IPS-18c (cell line): ENCODE measurements at regions not wholly inside any gene's neighbourhood (a gene's known extent, or its start where the extent isn't known, plus 50 kb on each side); places are given as distances from the start of the nearest gene placed in this dataset.

Source experiments
- H3K4me3 ChIP-seq: 2 replicates; pipeline ENCODE4 v1.7.0; 2013; ENCODE audit warnings: low read depth, mild to moderate bottlenecking, low read length, moderate library complexity; ENCODE audit not compliant: insufficient read depth
- H3K9me3 ChIP-seq: one replicate; pipeline ENCODE4 v1.6.1; 2013; ENCODE audit warnings: mild to moderate bottlenecking, low read length, moderate library complexity; ENCODE audit not compliant: control insufficient read depth, insufficient read depth

DNA sequence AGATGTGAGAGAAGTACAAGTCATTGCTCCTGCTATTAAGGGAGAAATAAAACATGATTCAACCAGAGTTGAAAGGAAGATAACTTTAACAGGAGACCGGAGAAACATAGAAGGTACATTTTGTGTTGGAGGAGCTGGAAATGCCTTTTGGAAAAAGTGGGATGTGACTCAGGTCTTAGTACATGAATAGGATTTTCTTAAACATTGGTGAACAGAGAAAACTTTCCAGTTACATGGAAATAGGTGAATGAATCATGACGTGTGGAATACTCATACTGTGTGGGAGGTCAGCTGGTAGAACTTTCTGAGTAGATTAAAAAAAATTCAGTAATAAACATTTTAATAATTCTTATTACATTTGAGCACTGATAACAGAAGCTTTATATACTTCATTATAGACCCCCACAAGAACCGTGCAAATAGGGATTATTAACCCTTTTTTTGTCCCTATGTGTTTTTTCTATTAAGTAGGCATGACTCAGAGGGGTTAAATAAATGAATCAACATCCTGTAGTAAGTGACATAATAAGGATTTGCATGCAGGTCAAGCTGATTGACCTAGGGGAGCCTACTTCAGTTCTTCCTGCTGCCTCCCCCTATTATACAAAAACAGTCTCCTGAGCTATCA lies 710.5 kb downstream of the NOVA1 start:
- Histone ChIP-seq H3K9me3 (no peaks in the 10 kb centered on the region), H3K4me3 (no peak overlapping the region)

DNA sequence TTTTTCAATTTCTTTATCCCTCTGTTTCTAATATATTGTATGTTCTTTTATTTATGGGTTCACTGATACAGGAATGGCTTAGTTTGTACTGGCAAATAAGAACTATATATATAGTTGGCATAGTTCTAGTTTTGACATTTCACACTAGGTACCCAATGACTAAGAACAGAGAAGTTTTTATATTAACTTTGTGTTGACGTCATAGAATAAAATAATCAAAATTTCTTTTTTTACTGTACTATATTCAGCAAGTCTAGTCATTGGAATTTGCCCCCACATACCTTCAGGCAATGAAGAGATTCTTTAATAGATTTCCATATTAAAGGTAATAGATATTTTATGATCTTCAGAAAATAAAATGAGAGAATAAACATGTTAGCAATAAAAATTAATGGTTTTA lies 713.2 kb downstream of the NOVA1 start:
- Histone ChIP-seq H3K9me3 (no peaks in the 10 kb centered on the region), H3K4me3 (no peak overlapping the region)

- H3K4me3 ChIP-seq: no peak overlapping the region
- no peaks in the 10 kb centered on the region for H3K9me3 ChIP-seq
These were observed 714.9 kb downstream of the NOVA1 start for GRCh38 chr14:25882899-25883298.

DNA sequence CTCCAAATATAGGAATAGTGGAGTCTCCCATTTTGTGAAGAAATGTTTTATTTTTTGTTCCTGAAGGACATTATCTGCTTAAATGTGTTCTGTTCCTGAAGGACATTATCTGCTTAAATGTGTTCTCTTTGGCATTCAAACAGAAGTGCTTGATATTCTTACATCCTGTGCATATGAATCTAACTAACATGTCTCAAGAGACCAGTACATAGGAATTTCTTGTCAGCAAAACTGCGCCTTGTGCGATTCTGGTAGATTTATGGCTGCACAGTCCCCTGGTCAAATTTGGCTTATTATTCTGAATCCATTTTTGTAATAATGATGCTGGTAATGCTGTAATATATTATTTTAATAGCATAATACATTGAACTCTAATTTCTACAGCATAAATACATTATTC lies 722.4 kb downstream of the NOVA1 start:
- no peak overlapping the region for H3K4me3 ChIP-seq
- no peaks in the 10 kb centered on the region for H3K9me3 ChIP-seq

- no peak overlapping the region for H3K4me3 ChIP-seq
- H3K9me3 ChIP-seq: no peaks in the 10 kb centered on the region
These were observed 728.0 kb downstream of the NOVA1 start for GRCh38 chr14:25869854-25870253.

DNA sequence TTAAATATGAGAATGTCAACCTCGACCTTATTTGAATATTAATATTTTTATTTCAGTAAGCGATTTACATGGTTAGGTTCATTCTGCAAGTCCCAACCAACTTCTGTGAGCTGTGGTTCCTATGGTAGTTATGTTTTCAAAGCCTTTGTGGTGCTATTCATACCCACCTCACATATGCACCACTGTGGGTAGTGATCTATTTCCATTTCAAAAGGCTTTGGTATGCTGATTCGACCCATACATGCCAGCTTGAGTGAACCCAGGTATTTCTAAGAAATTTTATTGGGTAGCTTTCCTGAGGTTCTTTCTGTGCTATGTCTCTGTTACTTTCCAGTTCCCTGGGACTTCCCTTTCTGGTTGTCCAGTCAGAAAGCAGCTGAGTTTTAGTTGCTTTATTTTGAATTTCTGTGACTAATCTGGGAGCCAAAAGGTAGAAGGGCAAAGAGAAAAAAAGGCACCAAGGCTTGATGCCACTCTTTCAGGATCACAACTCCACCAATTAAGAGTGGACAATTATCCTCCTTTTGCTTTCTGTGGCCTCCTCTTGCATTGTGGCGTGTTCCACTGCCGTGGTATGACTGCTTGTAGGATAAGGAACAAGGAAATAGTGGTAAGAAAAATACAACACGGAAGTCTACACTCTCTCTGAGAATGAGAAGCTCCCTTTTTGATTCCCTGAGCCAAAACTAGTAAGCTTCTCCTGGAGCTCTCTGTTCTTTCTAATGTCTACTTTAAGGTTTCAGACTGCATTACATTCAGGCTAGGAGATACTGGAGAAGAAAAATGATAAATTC lies 729.1 kb downstream of the NOVA1 start:
- no peak overlapping the region for H3K4me3 ChIP-seq
- no peaks in the 10 kb centered on the region for H3K9me3 ChIP-seq

GRCh38 chr14:25861406-25861805 lies 736.4 kb downstream of the NOVA1 start:
- Histone ChIP-seq H3K9me3 (no peaks in the 10 kb centered on the region), H3K4me3 (no peak overlapping the region)

DNA sequence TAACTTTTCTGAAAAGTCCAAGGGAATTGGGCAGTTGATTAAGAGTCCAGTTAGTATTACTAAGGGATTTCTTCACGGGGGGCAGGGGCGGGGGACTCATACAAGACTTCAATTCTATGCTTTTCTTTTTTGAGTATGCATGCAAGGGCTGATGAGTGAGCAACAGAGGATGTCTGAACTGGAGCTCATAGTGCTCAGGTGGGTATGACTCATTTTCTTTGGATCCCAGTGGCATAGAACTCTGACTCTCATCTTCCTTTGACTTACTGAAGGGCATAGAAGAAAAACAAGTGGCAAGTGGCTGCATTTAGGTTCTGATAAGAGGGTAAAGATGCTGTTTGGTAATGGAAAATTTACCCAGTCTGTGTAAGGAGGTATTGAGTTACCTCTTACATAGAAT lies 749.2 kb downstream of the NOVA1 start:
- Histone ChIP-seq H3K9me3 (no peaks in the 10 kb centered on the region), H3K4me3 (no peak overlapping the region)

DNA sequence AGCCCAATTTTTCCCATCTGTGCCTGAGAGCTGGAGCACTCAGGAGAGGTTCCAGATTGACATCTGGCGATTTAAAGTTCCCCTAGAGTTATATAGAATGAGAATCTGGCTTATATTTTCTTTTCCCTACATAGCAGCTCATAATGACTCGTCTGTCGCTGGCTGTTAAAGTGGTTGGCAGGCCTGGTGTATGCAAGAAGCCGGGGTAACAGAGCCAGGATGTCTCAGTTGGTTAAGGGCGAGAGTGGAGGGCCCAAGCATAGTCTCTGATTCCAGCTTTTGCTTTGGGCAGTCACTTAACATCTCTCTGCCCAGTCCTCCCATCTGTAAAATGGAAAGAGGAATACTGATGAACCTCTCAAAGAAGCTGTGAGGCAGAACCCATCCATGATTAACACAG lies 751.6 kb downstream of the NOVA1 start:
- Histone ChIP-seq H3K4me3 (no peak overlapping the region), H3K9me3 (no peaks in the 10 kb centered on the region)

GRCh38 chr14:25843481-25844470 lies 754.1 kb downstream of the NOVA1 start:
- Histone ChIP-seq H3K4me3 (no peak overlapping the region), H3K9me3 (no peaks in the 10 kb centered on the region)

GRCh38 chr14:25841226-25841625 lies 756.6 kb downstream of the NOVA1 start:
- no peaks in the 10 kb centered on the region for H3K9me3 ChIP-seq
- no peak overlapping the region for H3K4me3 ChIP-seq

- H3K4me3 ChIP-seq: no peak overlapping the region
- no peaks in the 10 kb centered on the region for H3K9me3 ChIP-seq
These were observed 760.3 kb downstream of the NOVA1 start for GRCh38 chr14:25837551-25837965.

GRCh38 chr14:25836636-25837035 lies 761.2 kb downstream of the NOVA1 start:
- Histone ChIP-seq H3K4me3 (no peak overlapping the region), H3K9me3 (no peaks in the 10 kb centered on the region)

DNA sequence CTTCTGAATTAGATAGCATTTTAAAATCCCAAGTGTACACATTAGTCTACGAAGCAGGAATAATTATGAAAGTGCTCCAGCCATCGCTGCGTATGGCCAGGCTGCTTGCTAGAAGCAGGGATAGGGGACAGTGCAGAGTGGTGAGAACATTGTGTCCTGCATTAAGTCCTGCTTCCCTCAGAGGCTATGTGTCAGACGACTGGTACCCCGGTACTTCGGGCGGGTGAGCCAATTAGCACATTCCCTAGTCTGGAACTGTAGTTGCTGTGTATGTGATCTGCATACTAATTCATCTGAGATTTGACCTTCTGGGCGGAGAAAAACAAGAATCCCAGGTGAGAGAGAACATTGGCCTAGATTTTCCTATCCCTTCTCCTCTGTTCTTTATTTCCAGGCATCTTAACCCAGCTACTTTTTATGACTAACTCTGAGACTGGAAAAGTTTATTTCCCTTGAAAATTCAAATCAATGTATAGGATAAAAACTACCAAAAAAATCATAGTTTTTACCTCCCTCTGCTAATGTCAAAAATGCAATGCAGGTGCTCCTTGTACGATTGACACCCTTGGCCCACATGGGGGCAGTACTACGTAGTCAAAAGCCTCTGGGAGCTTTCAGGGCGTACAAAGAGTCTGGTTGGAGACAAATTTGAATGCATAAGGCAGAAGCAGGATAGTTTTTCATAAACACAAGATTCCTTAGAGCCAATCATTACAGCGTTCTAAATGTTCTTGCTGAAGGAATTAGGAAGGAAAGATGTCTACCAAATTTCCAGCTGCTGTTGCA lies 764.3 kb downstream of the NOVA1 start:
- H3K9me3 ChIP-seq: no peaks in the 10 kb centered on the region
- H3K4me3 ChIP-seq: no peak overlapping the region

GRCh38 chr14:25832585-25832984 lies 765.2 kb downstream of the NOVA1 start:
- no peaks in the 10 kb centered on the region for H3K9me3 ChIP-seq
- no peak overlapping the region for H3K4me3 ChIP-seq

DNA sequence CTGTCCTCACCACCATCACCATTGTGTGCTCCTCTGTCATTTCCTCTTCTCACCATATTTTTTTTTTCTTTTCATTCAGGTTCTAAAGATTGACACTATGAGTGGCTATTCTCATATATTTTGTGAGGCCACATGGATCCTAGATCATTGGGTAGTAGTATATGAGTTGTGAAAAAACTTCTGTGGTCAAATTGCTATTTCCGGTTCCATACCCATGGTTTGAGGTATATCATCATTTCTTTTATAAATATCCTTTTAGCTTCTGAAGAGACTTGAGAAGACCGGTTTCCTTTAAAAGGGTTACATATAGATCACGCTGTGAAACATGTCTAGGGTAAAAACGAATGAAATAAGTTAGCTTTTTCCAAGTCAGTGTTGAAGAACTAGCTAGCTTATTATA lies 769.3 kb downstream of the NOVA1 start:
- Histone ChIP-seq H3K4me3 (no peak overlapping the region), H3K9me3 (no peaks in the 10 kb centered on the region)

DNA sequence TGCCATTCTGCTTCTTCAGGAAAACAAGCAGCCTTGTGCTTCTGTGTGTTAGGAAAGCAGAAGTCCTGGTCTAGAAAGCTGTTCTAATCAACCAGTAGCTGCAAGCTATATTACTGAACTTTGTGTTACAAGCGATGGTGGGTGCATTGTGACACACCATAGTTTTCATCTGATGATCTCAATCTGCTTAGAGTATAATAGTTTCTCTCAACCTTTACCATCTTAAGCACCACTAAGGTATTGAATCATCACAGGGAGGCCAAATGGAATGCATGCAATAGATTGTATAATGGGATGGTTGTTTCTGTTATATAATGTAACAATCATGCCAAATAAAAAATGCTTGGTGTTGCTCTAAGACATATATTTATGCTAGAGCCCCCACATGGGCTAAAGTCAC lies 771.7 kb downstream of the NOVA1 start:
- no peak overlapping the region for H3K4me3 ChIP-seq
- no peaks in the 10 kb centered on the region for H3K9me3 ChIP-seq
